ENCODE measurements at regions not wholly inside any gene's neighbourhood (a gene's known extent, or its start where the extent isn't known, plus 50 kb on each side); places are given as distances from the start of the nearest gene placed in this dataset.
"Not testable (repeated sequence)": the region's sequence is repeated elsewhere in the genome, so short reads cannot be mapped to it uniquely, and the experiment has no call there.

GRCh38 chr5:18576586-18576985 is 942.3 kb downstream of the TAF11L14 start:
- Mint-ChIP-seq H3K9me3 (peaks cover 0 to 6% (median 3%) of the 10 kb centered on the region in 3 donors), H3K4me3 (no peak overlapping the region), H3K27me3 (no peaks in the 10 kb centered on the region), H3K4me1 (no peaks in the 10 kb centered on the region), H3K27ac (no peak overlapping the region), H3K36me3 (peaks cover 2% of the 10 kb centered on the region)

- Mint-ChIP-seq H3K9me3 (peaks cover 0 to 3% (median 0%) of the 10 kb centered on the region in 3 donors), H3K36me3 (no peaks in the 10 kb centered on the region), H3K27ac (no peak overlapping the region), H3K27me3 (no peaks in the 10 kb centered on the region), H3K4me3 (no peak overlapping the region), H3K4me1 (no peaks in the 10 kb centered on the region)
Observed at GRCh38 chr5:18601185-18601584, 966.9 kb downstream of the TAF11L14 start.

- H3K36me3 Mint-ChIP-seq = no peaks in the 10 kb centered on the region
- H3K9me3 Mint-ChIP-seq = peaks cover 0 to 3% (median 0%) of the 10 kb centered on the region in 3 donors
- no peak overlapping the region for H3K4me3 Mint-ChIP-seq
- no peaks in the 10 kb centered on the region for H3K4me1 Mint-ChIP-seq
- H3K27ac Mint-ChIP-seq = no peak overlapping the region
- H3K27me3 Mint-ChIP-seq = peaks cover 2% of the 10 kb centered on the region
Observed at GRCh38 chr5:18602402-18602801, 968.1 kb downstream of the TAF11L14 start.

- peaks cover 0 to 3% (median 0%) of the 10 kb centered on the region in 3 donors for H3K9me3 Mint-ChIP-seq
- peaks cover 2% of the 10 kb centered on the region for H3K27me3 Mint-ChIP-seq
- no peaks in the 10 kb centered on the region for H3K4me1 Mint-ChIP-seq
- no peak overlapping the region for H3K4me3 Mint-ChIP-seq
- no peaks in the 10 kb centered on the region for H3K36me3 Mint-ChIP-seq
- no peak overlapping the region for H3K27ac Mint-ChIP-seq
Observed at GRCh38 chr5:18605186-18605585, 970.9 kb downstream of the TAF11L14 start.

GRCh38 chr5:18607570-18607969 is 973.3 kb downstream of the TAF11L14 start:
- Mint-ChIP-seq H3K27ac (no peak overlapping the region), H3K9me3 (peaks cover 0 to 3% (median 0%) of the 10 kb centered on the region in 3 donors), H3K4me3 (no peak overlapping the region), H3K4me1 (no peaks in the 10 kb centered on the region), H3K36me3 (no peaks in the 10 kb centered on the region), H3K27me3 (peaks cover 2% of the 10 kb centered on the region)

- not testable (repeated sequence) for H3K4me1 Mint-ChIP-seq, H3K27me3 Mint-ChIP-seq, H3K36me3 Mint-ChIP-seq, H3K4me3 Mint-ChIP-seq, H3K27ac Mint-ChIP-seq
- peaks cover 7 to 18% (median 14%) of the 10 kb centered on the region in 3 donors for H3K9me3 Mint-ChIP-seq
Observed at GRCh38 chr5:18617191-18617590, 982.9 kb downstream of the TAF11L14 start.

- H3K9me3 Mint-ChIP-seq = no peaks in the 10 kb centered on the region
Observed at GRCh38 chr5:18630458-18631045, 996.3 kb downstream of the TAF11L14 start.

GRCh38 chr5:18652404-18653215 is 1018.4 kb downstream of the TAF11L14 start:
- H3K9me3 Mint-ChIP-seq = peaks cover 2 to 7% (median 7%) of the 10 kb centered on the region in 3 donors
- H3K27ac Mint-ChIP-seq = no peak overlapping the region
- H3K4me3 Mint-ChIP-seq = no peak overlapping the region
- H3K36me3 Mint-ChIP-seq = no peaks in the 10 kb centered on the region
- H3K4me1 Mint-ChIP-seq = no peaks in the 10 kb centered on the region
- H3K27me3 Mint-ChIP-seq = peaks cover 5% of the 10 kb centered on the region

More at GRCh38 chr5:18630458-18631045, 996.3 kb downstream of the TAF11L14 start:
- Mint-ChIP-seq H3K27ac (no peak overlapping the region), H3K36me3 (no peaks in the 10 kb centered on the region), H3K27me3 (no peaks in the 10 kb centered on the region), H3K4me1 (peaks cover 0 to 1% (median 0%) of the 10 kb centered on the region in 3 donors), H3K4me3 (no peak overlapping the region)

GRCh38 chr5:18653216-18653752 is 1019.0 kb downstream of the TAF11L14 start:
- Mint-ChIP-seq H3K4me3 (no peak overlapping the region), H3K27me3 (peaks cover 5% of the 10 kb centered on the region), H3K27ac (no peak overlapping the region), H3K9me3 (peaks cover 2 to 6% (median 5%) of the 10 kb centered on the region in 3 donors), H3K4me1 (no peaks in the 10 kb centered on the region), H3K36me3 (no peaks in the 10 kb centered on the region)

- Mint-ChIP-seq H3K9me3 (peaks cover 0 to 2% (median 0%) of the 10 kb centered on the region in 3 donors), H3K27ac (no peak overlapping the region), H3K4me1 (no peaks in the 10 kb centered on the region), H3K36me3 (no peaks in the 10 kb centered on the region), H3K27me3 (no peaks in the 10 kb centered on the region), H3K4me3 (no peak overlapping the region)
Observed at GRCh38 chr5:18660511-18660910, 1026.3 kb downstream of the TAF11L14 start.

- Mint-ChIP-seq H3K36me3 (no peaks in the 10 kb centered on the region), H3K27me3 (no peaks in the 10 kb centered on the region), H3K4me1 (no peaks in the 10 kb centered on the region), H3K4me3 (no peak overlapping the region), H3K27ac (no peak overlapping the region), H3K9me3 (peaks cover 0 to 2% (median 0%) of the 10 kb centered on the region in 3 donors)
Observed at GRCh38 chr5:18662231-18662630, 1028.0 kb downstream of the TAF11L14 start.

- H3K4me3 Mint-ChIP-seq, H3K27me3 Mint-ChIP-seq, H3K9me3 Mint-ChIP-seq, H3K36me3 Mint-ChIP-seq, H3K4me1 Mint-ChIP-seq: not testable (repeated sequence)
- peak overlapping the region in 1 of 3 donors; percentile 7 for H3K27ac Mint-ChIP-seq
Observed at GRCh38 chr5:18674212-18674611, 1040.0 kb downstream of the TAF11L14 start.

- peaks cover 3% of the 10 kb centered on the region for H3K36me3 Mint-ChIP-seq
- H3K4me3 Mint-ChIP-seq = no peak overlapping the region
- H3K27me3 Mint-ChIP-seq = no peaks in the 10 kb centered on the region
- H3K27ac Mint-ChIP-seq = no peak overlapping the region
- no peaks in the 10 kb centered on the region for H3K4me1 Mint-ChIP-seq
- H3K9me3 Mint-ChIP-seq = no peaks in the 10 kb centered on the region
Observed at GRCh38 chr5:18675041-18675440, 1040.8 kb downstream of the TAF11L14 start.

GRCh38 chr5:18686253-18686652 is 1052.0 kb downstream of the TAF11L14 start:
- peaks cover 2% of the 10 kb centered on the region for H3K27me3 Mint-ChIP-seq
- peaks cover 0 to 3% (median 1%) of the 10 kb centered on the region in 3 donors for H3K9me3 Mint-ChIP-seq
- H3K36me3 Mint-ChIP-seq = peaks cover 1% of the 10 kb centered on the region
- no peak overlapping the region for H3K27ac Mint-ChIP-seq
- no peaks in the 10 kb centered on the region for H3K4me1 Mint-ChIP-seq
- H3K4me3 Mint-ChIP-seq = no peak overlapping the region

GRCh38 chr5:18687429-18687828 is 1053.2 kb downstream of the TAF11L14 start:
- H3K4me3 Mint-ChIP-seq = no peak overlapping the region
- no peaks in the 10 kb centered on the region for H3K4me1 Mint-ChIP-seq
- peak overlapping the region in 1 of 3 donors; percentile 45 for H3K27ac Mint-ChIP-seq
- peaks cover 0 to 3% (median 1%) of the 10 kb centered on the region in 3 donors for H3K9me3 Mint-ChIP-seq
- peaks cover 2% of the 10 kb centered on the region for H3K27me3 Mint-ChIP-seq
- peaks cover 1% of the 10 kb centered on the region for H3K36me3 Mint-ChIP-seq
